Panc1 (cell line): ENCODE measurements at regions not wholly inside any gene's neighbourhood (a gene's known extent, or its start where the extent isn't known, plus 50 kb on each side); places are given as distances from the start of the nearest gene placed in this dataset.

Experiments
- ATAC-seq: fragments of 200-7000 bp; cut with Tn5 transposase; 2 replicates; pipeline ENCODE4 v1.9.1; 2020; ENCODE audit warnings: mild to moderate bottlenecking, moderate library complexity
- BruUV-seq: library from RNA; stranded (reverse); fragments of 400-500 nt; replicated peaks from 2 replicates; lab custom pipeline; 2021; lab: Mats Ljungman, UMichigan
- CTCF ChIA-PET: fragments of 300-600 bp; sonication (Branson Sonifier 250); formaldehyde crosslinking; loops from one replicate; lab custom pipeline; 2022; ENCODE audit warnings: antibody characterized with exemption; lab: Charles Lee
- POLR2A ChIA-PET: fragments of 300-600 bp; sonication (Branson Sonifier 250); formaldehyde crosslinking; loops from one replicate; lab custom pipeline; 2022; ENCODE audit warnings: antibody characterized with exemption; lab: Charles Lee
- DNase-seq: peaks from one replicate; pipeline ENCODE4 v3.0.0-alpha.2; 2010; ENCODE audit warnings: low read depth, low spot score
- H3K27ac ChIP-seq: 2 replicates; pipeline ENCODE4 v1.5.1; 2011; ENCODE audit warnings: mild to moderate bottlenecking, low read length, inconsistent platforms
- H3K27me3 ChIP-seq: fragments of 200-500 bp; sonication (Bioruptor generic); 2 replicates; pipeline ENCODE4 v1.6.0; 2014; ENCODE audit warnings: low read length, inconsistent platforms; ENCODE audit not compliant: control insufficient read depth, insufficient read depth
- H3K36me3 ChIP-seq: fragments of 200-500 bp; sonication (Bioruptor generic); 2 replicates; pipeline ENCODE4 v1.5.1; 2014; ENCODE audit warnings: inconsistent platforms, mild to moderate bottlenecking, low read length, moderate library complexity; ENCODE audit not compliant: control insufficient read depth, insufficient read depth
- H3K4me1 ChIP-seq: 2 replicates; pipeline ENCODE4 v1.5.1; 2011; ENCODE audit warnings: inconsistent platforms, mild to moderate bottlenecking, low read length, moderate library complexity; ENCODE audit not compliant: control insufficient read depth, insufficient read depth
- H3K4me3 ChIP-seq, 2 experiments: 2 replicates each; pipeline ENCODE4 v1.5.1; 2011 to 2012; ENCODE audit warnings: low read depth in 2 of 2, low read length in 2 of 2, mild to moderate bottlenecking in 2 of 2, inconsistent platforms in 1 of 2, moderate library complexity in 1 of 2
- H3K9me3 ChIP-seq: fragments of 200-500 bp; sonication (Bioruptor generic); 2 replicates; pipeline ENCODE4 v1.5.1; 2014; ENCODE audit warnings: low read depth, mild to moderate bottlenecking, inconsistent platforms, low read length, moderate library complexity; ENCODE audit not compliant: control insufficient read depth, insufficient read depth
- POLR2AphosphoS5 ChIP-seq: IDR thresholded peaks from 2 replicates; pipeline ENCODE4 v1.6.1; 2012; ENCODE audit warnings: mild to moderate bottlenecking, low read depth, low read length, moderate library complexity
- REST ChIP-seq, 2 experiments: IDR thresholded peaks; 2 replicates each; pipeline ENCODE4 v1.6.1; 2011 to 2012; ENCODE audit warnings: low read depth in 2 of 2, control low read depth in 1 of 2, low read length in 1 of 2, mild to moderate bottlenecking in 1 of 2, moderate library complexity in 1 of 2; ENCODE audit not compliant: insufficient read depth in 1 of 2
- SIN3A ChIP-seq: IDR thresholded peaks from 2 replicates; pipeline ENCODE4 v1.6.1; 2012; ENCODE audit warnings: low read depth, mild to moderate bottlenecking, low read length, moderate library complexity, borderline replicate concordance; ENCODE audit not compliant: insufficient read depth
- TCF7L2 ChIP-seq: IDR thresholded peaks from 2 replicates; pipeline ENCODE4 v1.6.1; 2011; ENCODE audit warnings: mild to moderate bottlenecking, low read depth, low read length, inconsistent platforms
- in situ Hi-C: cut with HindIII; loops from 2 replicates; pipeline ENCODE4 v1.10.0; 2016; ENCODE audit warnings: low sequenced_read_pairs, low pct_unique_long_range_greater_than_20kb
- intact Hi-C: fragments of 100-400 bp; cut with micrococcal nuclease; formaldehyde crosslinking; loops from one replicate; pipeline ENCODE4 v1.10.0; 2022; ENCODE audit not compliant: unreplicated experiment
- TF ChIP-seq, protein P1 (sequence below): fragments of 450-650 bp; IDR thresholded peaks from 2 replicates; pipeline ENCODE4 v1.5.1; 2017; ENCODE audit warnings: mild to moderate bottlenecking

GRCh38 chr6:71527886-71528285 lies 239.3 kb downstream of the OGFRL1 start:
- in situ Hi-C loops (no loop called here), intact Hi-C loops (no loop called here)
- Histone ChIP-seq H3K36me3 (no peaks in the 10 kb centered on the region), H3K27ac (no peak overlapping the region), H3K27me3 (peaks cover 7% of the 10 kb centered on the region; the same call in 1 of the 2 replicates), H3K9me3 (no peaks in the 10 kb centered on the region), H3K4me3 (no peak overlapping the region), H3K4me1 (no peaks in the 10 kb centered on the region)
- TF ChIP-seq SIN3A, result no peak
- TF ChIP-seq REST (IDR thresholded peaks at IDR 0.05; ENCODE audit: insufficient read depth in 1 of 2, low read depth in 2 of 2, low read length in 1 of 2), result no peak
- TF ChIP-seq, protein P1, sequence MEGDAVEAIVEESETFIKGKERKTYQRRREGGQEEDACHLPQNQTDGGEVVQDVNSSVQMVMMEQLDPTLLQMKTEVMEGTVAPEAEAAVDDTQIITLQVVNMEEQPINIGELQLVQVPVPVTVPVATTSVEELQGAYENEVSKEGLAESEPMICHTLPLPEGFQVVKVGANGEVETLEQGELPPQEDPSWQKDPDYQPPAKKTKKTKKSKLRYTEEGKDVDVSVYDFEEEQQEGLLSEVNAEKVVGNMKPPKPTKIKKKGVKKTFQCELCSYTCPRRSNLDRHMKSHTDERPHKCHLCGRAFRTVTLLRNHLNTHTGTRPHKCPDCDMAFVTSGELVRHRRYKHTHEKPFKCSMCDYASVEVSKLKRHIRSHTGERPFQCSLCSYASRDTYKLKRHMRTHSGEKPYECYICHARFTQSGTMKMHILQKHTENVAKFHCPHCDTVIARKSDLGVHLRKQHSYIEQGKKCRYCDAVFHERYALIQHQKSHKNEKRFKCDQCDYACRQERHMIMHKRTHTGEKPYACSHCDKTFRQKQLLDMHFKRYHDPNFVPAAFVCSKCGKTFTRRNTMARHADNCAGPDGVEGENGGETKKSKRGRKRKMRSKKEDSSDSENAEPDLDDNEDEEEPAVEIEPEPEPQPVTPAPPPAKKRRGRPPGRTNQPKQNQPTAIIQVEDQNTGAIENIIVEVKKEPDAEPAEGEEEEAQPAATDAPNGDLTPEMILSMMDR, result no peak; the same call in 1 of the 2 replicates
- no peak for TF ChIP-seq TCF7L2
- TF ChIP-seq POLR2AphosphoS5, result no peak
- no TSS peak for BruUV-seq
- POLR2A ChIA-PET, result no interaction called here
- ATAC-seq (no peak), DNase-seq (no peak)
- CTCF ChIA-PET, result no interaction called here

DNA sequence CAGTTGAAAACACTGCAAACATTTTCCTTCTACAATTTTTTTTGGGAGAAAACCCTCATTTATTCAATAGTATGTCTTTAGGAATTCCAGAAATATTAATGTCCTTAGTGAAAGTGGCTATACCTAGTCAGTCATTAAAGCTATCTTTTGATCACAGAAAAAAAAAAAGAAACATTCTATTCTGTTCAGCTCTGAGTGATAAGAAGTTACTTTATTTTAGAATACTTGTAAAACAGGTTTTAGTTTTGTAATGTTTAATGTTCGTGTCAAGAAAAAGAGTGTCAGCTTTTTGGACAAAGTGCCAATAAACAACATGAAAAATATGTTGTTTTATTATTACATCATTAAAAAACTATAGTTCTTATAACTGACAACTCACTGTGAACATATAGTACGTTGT lies 240.4 kb downstream of the OGFRL1 start:
- Histone ChIP-seq H3K27ac (no peak overlapping the region), H3K9me3 (no peaks in the 10 kb centered on the region), H3K4me3 (no peak overlapping the region), H3K27me3 (peaks cover 10% of the 10 kb centered on the region; the same call in 1 of the 2 replicates), H3K4me1 (no peaks in the 10 kb centered on the region), H3K36me3 (no peaks in the 10 kb centered on the region)
- intact Hi-C loops (no loop called here), in situ Hi-C loops (no loop called here)
- ChIA-PET CTCF (interaction anchor here (0.7 kb wide), 1 partner anchor 9 kb away, joined by 3 read pairs; no protein-coding TSS in a partner anchor), POLR2A (no interaction called here)
- ATAC-seq (no peak), DNase-seq (no peak)
- TF ChIP-seq POLR2AphosphoS5, result no peak
- TF ChIP-seq, protein P1, result no peak
- no peak for TF ChIP-seq REST (IDR thresholded peaks at IDR 0.05; ENCODE audit: insufficient read depth in 1 of 2, low read depth in 2 of 2, low read length in 1 of 2)
- no peak for TF ChIP-seq TCF7L2
- TF ChIP-seq SIN3A, result no peak
- BruUV-seq, result no TSS peak
